Type B pancreatic cell (in vitro differentiated cells): ENCODE measurements at regions not wholly inside any gene's neighbourhood (a gene's known extent, or its start where the extent isn't known, plus 50 kb on each side); places are given as distances from the start of the nearest gene placed in this dataset.

ENCODE experiments used
- DNase-seq: peaks from one replicate; pipeline ENCODE4 v3.0.0; 2021; ENCODE audit warnings: mixed read lengths; ENCODE audit not compliant: unreplicated experiment; ENCODE audit errors: extremely low spot score
- H3K27ac Mint-ChIP-seq: 2 replicates; pipeline ENCODE4 v1.8.0; 2021; ENCODE audit warnings: mild to moderate bottlenecking, mixed read lengths
- H3K27me3 Mint-ChIP-seq: 2 replicates; pipeline ENCODE4 v1.8.0; 2021; ENCODE audit warnings: mixed read lengths
- H3K36me3 Mint-ChIP-seq: 2 replicates; pipeline ENCODE4 v1.8.0; 2021; ENCODE audit warnings: mixed read lengths
- H3K4me1 Mint-ChIP-seq: one replicate; pipeline ENCODE4 v1.8.0; 2021; ENCODE audit warnings: mixed read lengths; ENCODE audit not compliant: unreplicated experiment
- H3K4me3 Mint-ChIP-seq: 2 replicates; pipeline ENCODE4 v1.8.0; 2021; ENCODE audit warnings: mild to moderate bottlenecking, mixed read lengths
- H3K9me3 Mint-ChIP-seq: 2 replicates; pipeline ENCODE4 v1.8.0; 2021; ENCODE audit warnings: mixed read lengths
- CTCF ChIP-seq: fragments of 200-600 bp; sonication (generic); conservative IDR thresholded peaks from 2 replicates; pipeline ENCODE4 v1.5.0; 2021; ENCODE audit warnings: antibody characterized with exemption, mild to moderate bottlenecking

- Mint-ChIP-seq H3K27ac (no peak overlapping the region), H3K4me3 (no peak overlapping the region), H3K4me1 (peaks cover 21% of the 10 kb centered on the region), H3K36me3 (no peaks in the 10 kb centered on the region), H3K9me3 (peaks cover 4% of the 10 kb centered on the region), H3K27me3 (no peaks in the 10 kb centered on the region)
- TF ChIP-seq CTCF = no peak
- no peak for DNase-seq
Observed at GRCh38 chr5:138629392-138629791, 54.2 kb upstream of the HSPA9 start.

- Mint-ChIP-seq H3K27me3 (no peaks in the 10 kb centered on the region), H3K4me3 (peak overlapping the region; percentile 44), H3K27ac (peak overlapping the region; percentile 11), H3K9me3 (peaks cover 4% of the 10 kb centered on the region), H3K36me3 (no peaks in the 10 kb centered on the region), H3K4me1 (peaks cover 12% of the 10 kb centered on the region)
- no peak for DNase-seq
- no peak for TF ChIP-seq CTCF
Observed at GRCh38 chr5:138626333-138626944, 51.2 kb upstream of the HSPA9 start.

GRCh38 chr5:138625134-138625533 lies 49.9 kb upstream of the HSPA9 start:
- no peaks in the 10 kb centered on the region for H3K36me3 Mint-ChIP-seq
- no peaks in the 10 kb centered on the region for H3K27me3 Mint-ChIP-seq
- H3K9me3 Mint-ChIP-seq = peaks cover 9% of the 10 kb centered on the region
- TF ChIP-seq CTCF = no peak
- H3K27ac Mint-ChIP-seq = no peak overlapping the region
- no peak overlapping the region for H3K4me3 Mint-ChIP-seq
- H3K4me1 Mint-ChIP-seq = peaks cover 12% of the 10 kb centered on the region
- DNase-seq = no peak
